MM.1S (cell line): ENCODE measurements at regions not wholly inside any gene's neighbourhood (a gene's known extent, or its start where the extent isn't known, plus 50 kb on each side); places are given as distances from the start of the nearest gene placed in this dataset.

Experiments used
- DNase-seq: peaks from one replicate; pipeline ENCODE4 v3.0.0-alpha.2; 2015
- H2AFZ ChIP-seq: fragments of 300-600 bp; sonication (generic); 2 replicates; pipeline ENCODE4 v1.6.0; 2016; ENCODE audit warnings: antibody characterized with exemption, low read length
- H3F3A ChIP-seq: fragments of 300-600 bp; sonication (generic); 2 replicates; pipeline ENCODE4 v1.6.1; 2016; ENCODE audit warnings: mild to moderate bottlenecking, antibody characterized with exemption, low read length, moderate library complexity, mixed read lengths; ENCODE audit not compliant: insufficient read depth
- H3K27ac ChIP-seq: fragments of 300-600 bp; sonication (generic); 2 replicates; pipeline ENCODE4 v1.5.1; 2016; ENCODE audit warnings: mild to moderate bottlenecking, low read length
- H3K27me3 ChIP-seq: fragments of 300-600 bp; sonication (generic); replicated peaks from 2 replicates; pipeline ENCODE4 v1.6.0; 2016; ENCODE audit warnings: low read length; ENCODE audit not compliant: insufficient read depth
- H3K36me3 ChIP-seq: fragments of 300-600 bp; sonication (generic); replicated peaks from 2 replicates; pipeline ENCODE4 v1.6.1; 2016; ENCODE audit warnings: mild to moderate bottlenecking, low read length, mixed read lengths; ENCODE audit not compliant: insufficient read depth
- H3K4me1 ChIP-seq: fragments of 300-600 bp; sonication (generic); 2 replicates; pipeline ENCODE4 v1.6.1; 2016; ENCODE audit warnings: low read length, mixed read lengths
- H3K4me2 ChIP-seq: fragments of 300-600 bp; sonication (generic); 2 replicates; pipeline ENCODE4 v1.6.0; 2016; ENCODE audit warnings: low read depth, low read length
- H3K4me3 ChIP-seq: fragments of 300-600 bp; sonication (generic); 2 replicates; pipeline ENCODE4 v1.5.1; 2016; ENCODE audit warnings: low read length, mixed read lengths
- H3K79me2 ChIP-seq: fragments of 300-600 bp; sonication (generic); 2 replicates; pipeline ENCODE4 v1.6.1; 2016; ENCODE audit warnings: mixed run types, low read length, mixed read lengths
- H3K9ac ChIP-seq: fragments of 300-600 bp; sonication (generic); 2 replicates; pipeline ENCODE4 v1.6.1; 2016; ENCODE audit warnings: low read length, mixed read lengths
- H3K9me2 ChIP-seq: fragments of 300-600 bp; sonication (generic); replicated peaks from 2 replicates; pipeline ENCODE4 v1.6.1; 2016; ENCODE audit warnings: mild to moderate bottlenecking, low read length, mixed read lengths; ENCODE audit not compliant: insufficient read depth
- H3K9me3 ChIP-seq: fragments of 300-600 bp; sonication (generic); replicated peaks from 2 replicates; pipeline ENCODE4 v1.6.1; 2016; ENCODE audit warnings: mild to moderate bottlenecking, low read length, mixed read lengths; ENCODE audit not compliant: insufficient read depth
- H4K20me1 ChIP-seq: fragments of 300-600 bp; sonication (generic); 2 replicates; pipeline ENCODE4 v1.6.1; 2016; ENCODE audit warnings: mild to moderate bottlenecking, low read length, moderate library complexity, mixed read lengths; ENCODE audit not compliant: insufficient read depth
- CTCF ChIP-seq: fragments of 300-600 bp; sonication (generic); IDR thresholded peaks from 2 replicates; pipeline ENCODE4 v1.5.1; 2016; ENCODE audit warnings: antibody characterized with exemption, low read length, mixed read lengths
- EZH2 ChIP-seq: fragments of 300-600 bp; sonication (generic); optimal IDR thresholded peaks from 2 replicates; pipeline ENCODE3; 2017; ENCODE audit warnings: low read depth, mild to moderate bottlenecking, antibody characterized with exemption, low read length, mixed read lengths
- EZH2phosphoT487 ChIP-seq: fragments of 300-600 bp; sonication (generic); IDR thresholded peaks from 2 replicates; pipeline ENCODE4 v1.6.1; 2018; ENCODE audit warnings: antibody characterized with exemption, low read length

- H3K27ac ChIP-seq: no peak overlapping the region
- H3K27me3 ChIP-seq: peaks cover 45% of the 10 kb centered on the region
- DNase-seq: no peak
- no peaks in the 10 kb centered on the region for H3K4me1 ChIP-seq
- H3K9ac ChIP-seq: no peak overlapping the region
- H3K4me3 ChIP-seq: no peak overlapping the region
- H3K4me2 ChIP-seq: no peak overlapping the region
- no peak for TF ChIP-seq CTCF
- TF ChIP-seq EZH2phosphoT487: no peak
- no peak for TF ChIP-seq EZH2
- no peaks in the 10 kb centered on the region for H3K9me3 ChIP-seq
- no peaks in the 10 kb centered on the region for H3K9me2 ChIP-seq
- no peak overlapping the region for H2AFZ ChIP-seq
- no peaks in the 10 kb centered on the region for H3K79me2 ChIP-seq
- H3K36me3 ChIP-seq: no peaks in the 10 kb centered on the region
- H3F3A ChIP-seq: no peaks in the 10 kb centered on the region
- H4K20me1 ChIP-seq: no peaks in the 10 kb centered on the region
These were observed 51.7 kb upstream of the FOXP4 start for GRCh38 chr6:41494212-41495110.
